B cell (primary cell): ENCODE measurements at regions not wholly inside any gene's neighbourhood (a gene's known extent, or its start where the extent isn't known, plus 50 kb on each side); places are given as distances from the start of the nearest gene placed in this dataset.

Experiments used
- ATAC-seq: fragments of 200-7000 bp; cut with Tn5 transposase; one replicate; pipeline ENCODE4 v1.10.0; 2021; ENCODE audit warnings: low read depth, mild to moderate bottlenecking, moderate number of reproducible peaks, moderate library complexity
- CTCF ChIA-PET: fragments of 350-600 bp; sonication (Branson Sonifier 250); formaldehyde crosslinking; loops from one replicate; lab custom pipeline; 2021; ENCODE audit warnings: antibody characterized with exemption, inconsistent platforms; lab: Charles Lee
- POLR2A ChIA-PET: fragments of 350-600 bp; sonication (Branson Sonifier 250); formaldehyde crosslinking; loops from one replicate; lab custom pipeline; 2021; ENCODE audit warnings: antibody characterized with exemption; lab: Charles Lee
- DNase-seq: peaks from one replicate; pipeline ENCODE4 v3.0.0; 2013
- H2AFZ ChIP-seq: 2 replicates; pipeline ENCODE4 v1.6.1; 2012; ENCODE audit warnings: mild to moderate bottlenecking, low read depth, low read length; ENCODE audit not compliant: insufficient read depth, poor library complexity, severe bottlenecking
- H3K27ac ChIP-seq, 2 donors: 1 replicate in 1 of 2; 2 replicates in 1 of 2; pipeline ENCODE4 v1.5.1; 2012 to 2013; ENCODE audit warnings: low read length in 2 of 2, mild to moderate bottlenecking in 2 of 2, moderate library complexity in 1 of 2
- H3K27me3 ChIP-seq, 4 experiments: fragments of 200-600 bp in 1 of 4; sonication (generic) in 1 of 4; replicated peaks in 1 of 4; 1 replicate in 2 of 4; 2 replicates in 2 of 4; pipeline versions ENCODE4 v1.6.1 to v1.7.0; 2013 to 2016; ENCODE audit warnings: low read length in 3 of 4, mild to moderate bottlenecking in 2 of 4, mixed read lengths in 1 of 4, moderate library complexity in 1 of 4; ENCODE audit not compliant: insufficient read depth in 4 of 4, control insufficient read depth in 3 of 4; ENCODE audit errors: control extremely low read depth in 1 of 4
- H3K36me3 ChIP-seq, 2 experiments: replicated peaks in 1 of 2; 1 replicate in 1 of 2; 2 replicates in 1 of 2; pipeline versions ENCODE4 v1.6.1 to v1.7.1; 2013; ENCODE audit warnings: low read length in 1 of 2; ENCODE audit not compliant: insufficient read depth in 2 of 2, control insufficient read depth in 1 of 2; ENCODE audit errors: control extremely low read depth in 1 of 2, extremely low read depth in 1 of 2
- H3K4me1 ChIP-seq, 2 donors: fragments of 200-600 bp in 1 of 2; sonication (generic) in 1 of 2; 1 replicate in 1 of 2; 2 replicates in 1 of 2; pipeline versions ENCODE4 v1.5.1 to v1.6.1; 2013 to 2017; ENCODE audit warnings: low read length in 2 of 2; ENCODE audit not compliant: control insufficient read depth in 2 of 2, insufficient read depth in 2 of 2
- H3K4me2 ChIP-seq: replicated peaks from 2 replicates; pipeline ENCODE3; 2012; ENCODE audit warnings: mild to moderate bottlenecking, low read depth, low read length; ENCODE audit not compliant: poor library complexity, severe bottlenecking
- H3K4me3 ChIP-seq, 5 experiments: fragments of 200-600 bp in 1 of 5; sonication (generic) in 1 of 5; 1 replicate in 3 of 5; 2 replicates in 2 of 5; pipeline versions ENCODE4 v1.5.1 to v1.7.0; 2011 to 2016; ENCODE audit warnings: low read length in 4 of 5, mild to moderate bottlenecking in 4 of 5, low read depth in 2 of 5, control low read depth in 1 of 5, moderate library complexity in 1 of 5; ENCODE audit not compliant: insufficient read depth in 1 of 5; ENCODE audit errors: control extremely low read depth in 1 of 5, extremely low read depth in 1 of 5
- H3K79me2 ChIP-seq: fragments of 200-600 bp; sonication (generic); one replicate; pipeline ENCODE4 v1.6.0; 2016; ENCODE audit warnings: low read length; ENCODE audit not compliant: control insufficient read depth, insufficient read depth
- H3K9ac ChIP-seq: fragments of 200-600 bp; sonication (generic); 2 replicates; pipeline ENCODE4 v1.6.1; 2017; ENCODE audit warnings: mild to moderate bottlenecking, low read length, moderate library complexity
- H3K9me3 ChIP-seq, 3 donors: one replicate each; pipeline versions ENCODE4 v1.6.1 to v1.7.1; 2013; ENCODE audit warnings: low read length in 2 of 3; ENCODE audit not compliant: control insufficient read depth in 2 of 3, insufficient read depth in 1 of 3; ENCODE audit errors: control extremely low read depth in 1 of 3
- H4K20me1 ChIP-seq: 2 replicates; pipeline ENCODE4 v1.6.0; 2012; ENCODE audit warnings: mild to moderate bottlenecking, low read length; ENCODE audit not compliant: insufficient read depth, control insufficient read depth, poor library complexity, severe bottlenecking
- H3K27ac Mint-ChIP-seq: one replicate; pipeline ENCODE4 v1.8.0; 2021; ENCODE audit warnings: mixed read lengths
- H3K27me3 Mint-ChIP-seq: one replicate; pipeline ENCODE4 v1.8.0; 2021; ENCODE audit warnings: mixed read lengths
- H3K4me1 Mint-ChIP-seq: one replicate; pipeline ENCODE4 v1.8.0; 2021; ENCODE audit warnings: mixed read lengths
- H3K4me3 Mint-ChIP-seq: one replicate; pipeline ENCODE4 v1.8.0; 2021; ENCODE audit warnings: mixed read lengths
- H3K9me3 Mint-ChIP-seq: one replicate; pipeline ENCODE4 v1.8.0; 2022; ENCODE audit warnings: mixed read lengths; ENCODE audit not compliant: insufficient read depth
- CTCF ChIP-seq: fragments of 200-600 bp; IDR thresholded peaks from one replicate; pipeline ENCODE4 v1.8.0; 2022; ENCODE audit warnings: antibody characterized with exemption, mild to moderate bottlenecking
- EZH2 ChIP-seq: IDR thresholded peaks from 2 replicates; pipeline ENCODE4 v1.6.1; 2012; ENCODE audit warnings: borderline replicate concordance, low read depth, mild to moderate bottlenecking, moderate library complexity, low read length; ENCODE audit not compliant: insufficient read depth, poor library complexity, severe bottlenecking
- WGBS: methylation state at CpG from one replicate; pipeline ENCODE4 v1.1.5; 2013; ENCODE audit warnings: missing lambda C conversion rate; ENCODE audit not compliant: insufficient coverage; 5-methylcytosine and 5-hydroxymethylcytosine counted together
- intact Hi-C: fragments of 100-400 bp; cut with micrococcal nuclease; formaldehyde crosslinking; loops from one replicate; pipeline ENCODE4 v1.10.0; 2022

GRCh38 chr5:158224253-158224652, 365.3 kb upstream of the CLINT1 start:
- TF ChIP-seq CTCF (no peak), EZH2 (no peak)
- POLR2A ChIA-PET, result interaction anchor here (0.7 kb wide), 1 partner anchor 1074 kb away, joined by 3 read pairs; no protein-coding TSS in a partner anchor
- H3K4me1 Mint-ChIP-seq, result peaks cover 6% of the 10 kb centered on the region
- H3K79me2 ChIP-seq, result no peaks in the 10 kb centered on the region
- no peak overlapping the region for H3K27ac ChIP-seq
- H3K4me1 ChIP-seq, result peaks cover 5 to 7% of the 10 kb centered on the region in 2 donors
- peaks cover 3% of the 10 kb centered on the region for H3K27me3 Mint-ChIP-seq
- no peaks in the 10 kb centered on the region for H3K9me3 Mint-ChIP-seq
- no peaks in the 10 kb centered on the region for H3K36me3 ChIP-seq
- intact Hi-C loops, result no loop called here
- no peak overlapping the region for H3K9ac ChIP-seq
- peaks cover 0 to 2% (median 0%) of the 10 kb centered on the region in 4 experiments for H3K27me3 ChIP-seq
- 0% methylated on average over 1 of the region's 2 CpGs for WGBS
- H3K4me2 ChIP-seq, result no peak overlapping the region
- H4K20me1 ChIP-seq, result no peaks in the 10 kb centered on the region
- H2AFZ ChIP-seq, result no peak overlapping the region
- no peak overlapping the region for H3K4me3 ChIP-seq
- DNase-seq (no peak), ATAC-seq (no peak)
- H3K4me3 Mint-ChIP-seq, result no peak overlapping the region
- H3K27ac Mint-ChIP-seq, result no peak overlapping the region
- H3K9me3 ChIP-seq, result no peaks in the 10 kb centered on the region
- CTCF ChIA-PET, result no interaction called here

DNA sequence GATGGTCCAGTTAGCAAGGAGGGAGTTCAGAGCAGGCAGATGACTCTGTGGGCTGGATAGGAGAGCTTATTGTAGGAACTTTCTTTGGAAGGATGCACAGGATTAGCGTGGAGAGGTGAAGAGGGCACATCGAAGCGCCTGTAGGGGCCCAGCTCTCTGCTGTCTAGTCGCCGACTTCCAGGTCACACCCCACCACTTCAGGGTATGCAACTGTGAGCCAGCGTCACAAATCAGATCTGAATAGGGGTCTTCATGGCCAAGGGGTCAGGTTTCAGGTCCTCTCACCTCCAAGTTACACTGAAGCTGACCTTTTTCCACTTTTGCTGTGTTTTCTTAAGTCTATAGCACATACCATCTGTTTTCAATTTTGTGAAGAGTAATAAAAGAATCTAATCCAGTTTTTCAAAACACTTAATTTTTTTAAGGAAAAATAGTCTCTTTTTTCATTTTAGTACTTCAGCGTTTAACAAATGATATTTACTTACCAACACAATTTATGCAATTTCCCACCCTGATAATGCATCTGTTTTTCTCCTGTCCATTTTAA, 364.2 kb upstream of the CLINT1 start:
- no peak for TF ChIP-seq CTCF
- no peak for TF ChIP-seq EZH2
- Histone ChIP-seq H3K79me2 (no peaks in the 10 kb centered on the region), H3K4me2 (no peak overlapping the region), H3K36me3 (no peaks in the 10 kb centered on the region), H3K27ac (no peak overlapping the region), H2AFZ (no peak overlapping the region), H3K9me3 (no peaks in the 10 kb centered on the region), H3K4me1 (peaks cover 5 to 7% of the 10 kb centered on the region in 2 donors), H3K9ac (no peak overlapping the region), H3K27me3 (peaks cover 0 to 2% (median 0%) of the 10 kb centered on the region in 4 experiments), H4K20me1 (no peaks in the 10 kb centered on the region), H3K4me3 (no peak overlapping the region)
- CTCF ChIA-PET, result no interaction called here
- Mint-ChIP-seq H3K4me3 (no peak overlapping the region), H3K27ac (no peak overlapping the region), H3K27me3 (peaks cover 3% of the 10 kb centered on the region), H3K9me3 (no peaks in the 10 kb centered on the region), H3K4me1 (peaks cover 6% of the 10 kb centered on the region)
- POLR2A ChIA-PET, result no interaction called here
- ATAC-seq (no peak), DNase-seq (no peak)
- intact Hi-C loops, result no loop called here
- WGBS, result 93% methylated on average over 5 of the region's 7 CpGs
